Body of pancreas (tissue), 4 donors: ENCODE measurements at regions not wholly inside any gene's neighbourhood (a gene's known extent, or its start where the extent isn't known, plus 50 kb on each side); places are given as distances from the start of the nearest gene placed in this dataset.
"Not testable (repeated sequence)": the region's sequence is repeated elsewhere in the genome, so short reads cannot be mapped to it uniquely, and the experiment has no call there.

Source experiments
- ATAC-seq: fragments of 150-250 bp; one replicate; pipeline ENCODE4 v1.9.1; 2016
- DNase-seq, 4 donors: peaks; one replicate each; pipeline ENCODE4 v3.0.0-alpha.2; 2019
- H3K27ac ChIP-seq, 4 donors: fragments of 200-600 bp; sonication (generic); 1 replicate in 3 of 4; 2 replicates in 1 of 4; pipeline versions ENCODE4 v1.5.1 to v1.6.1; 2016 to 2019; ENCODE audit warnings: mild to moderate bottlenecking in 1 of 4, mixed read lengths in 1 of 4, moderate library complexity in 1 of 4
- H3K27me3 ChIP-seq, 2 donors: fragments of 200-600 bp; sonication (generic); one replicate each; pipeline ENCODE4 v1.6.0; 2016; ENCODE audit warnings: mild to moderate bottlenecking in 1 of 2
- H3K36me3 ChIP-seq, 2 donors: fragments of 200-600 bp; sonication (generic); replicated peaks in 1 of 2; 2 replicates each; pipeline ENCODE4 v1.5.1; 2016; ENCODE audit warnings: low read depth in 2 of 2; ENCODE audit not compliant: insufficient read depth in 1 of 2
- H3K4me1 ChIP-seq: fragments of 200-600 bp; sonication (generic); one replicate; pipeline ENCODE4 v1.6.0; 2016
- H3K4me3 ChIP-seq, 2 donors: fragments of 200-600 bp; sonication (generic); 1 replicate in 1 of 2; 2 replicates in 1 of 2; pipeline ENCODE4 v1.5.1; 2016 to 2019
- H3K9me3 ChIP-seq, 3 donors: fragments of 200-600 bp; sonication (generic); 1 replicate in 2 of 3; 2 replicates in 1 of 3; pipeline ENCODE4 v1.5.1; 2016
- CTCF ChIP-seq, 7 experiments: fragments of 450-650 bp in 4 of 7; fragments of 200-600 bp in 3 of 7; sonication (generic) in 3 of 7; IDR thresholded peaks; one replicate each; pipeline ENCODE4 v1.5.1; 2016 to 2019; ENCODE audit warnings: antibody characterized with exemption in 7 of 7
- POLR2A ChIP-seq, 3 donors: fragments of 450-650 bp; IDR thresholded peaks; one replicate each; pipeline ENCODE4 v1.6.1; 2016; ENCODE audit warnings: antibody characterized with exemption in 3 of 3, mild to moderate bottlenecking in 2 of 3
- WGBS, 2 donors: methylation state at CpG; one replicate each; pipeline ENCODE4 v1.1.5; 2017; 5-methylcytosine and 5-hydroxymethylcytosine counted together
- intact Hi-C: fragments of 100-400 bp; cut with DNase I; formaldehyde crosslinking; loops from one replicate; pipeline ENCODE4 v1.15.1; 2023

GRCh38 chr5:25974451-25974850 lies 1063.9 kb downstream of the CDH9 start:
- Histone ChIP-seq H3K4me1 (no peaks in the 10 kb centered on the region), H3K27ac (no peak overlapping the region), H3K4me3 (no peak overlapping the region), H3K9me3 (no peaks in the 10 kb centered on the region), H3K36me3 (no peaks in the 10 kb centered on the region), H3K27me3 (no peaks in the 10 kb centered on the region)
- WGBS, 2 donors = 60 to 73% methylated on average over 1 of the region's 1 CpG
- intact Hi-C loops = no loop called here
- no peak for DNase-seq
- TF ChIP-seq POLR2A (IDR thresholded peaks at IDR 0.05) = no peak
- TF ChIP-seq CTCF (IDR thresholded peaks at IDR 0.05) = no peak
- no peak for ATAC-seq

- WGBS, 2 donors = 48 to 63% methylated on average over 3 of the region's 3 CpGs
- TF ChIP-seq POLR2A (IDR thresholded peaks at IDR 0.05) = no peak
- TF ChIP-seq CTCF (IDR thresholded peaks at IDR 0.05) = no peak
- Histone ChIP-seq H3K4me1 (no peaks in the 10 kb centered on the region), H3K4me3 (no peak overlapping the region), H3K9me3 (no peaks in the 10 kb centered on the region), H3K27me3 (no peaks in the 10 kb centered on the region), H3K27ac (no peak overlapping the region), H3K36me3 (no peaks in the 10 kb centered on the region)
- intact Hi-C loops = no loop called here
- no peak for DNase-seq
- ATAC-seq = no peak
These were observed 1067.4 kb downstream of the CDH9 start for GRCh38 chr5:25970906-25971489.

- H3K36me3 ChIP-seq, ATAC-seq, H3K27ac ChIP-seq, H3K4me3 ChIP-seq, H3K4me1 ChIP-seq, H3K9me3 ChIP-seq, H3K27me3 ChIP-seq, intact Hi-C loops, DNase-seq: not testable (repeated sequence)
- WGBS, 2 donors = 60 to 62% methylated on average over 2 of the region's 2 CpGs
These were observed 1069.3 kb downstream of the CDH9 start for GRCh38 chr5:25969042-25969441.

- intact Hi-C loops = no loop called here
- Histone ChIP-seq H3K9me3 (no peaks in the 10 kb centered on the region), H3K36me3 (no peaks in the 10 kb centered on the region), H3K4me1 (no peaks in the 10 kb centered on the region), H3K4me3 (no peak overlapping the region), H3K27ac (no peak overlapping the region), H3K27me3 (no peaks in the 10 kb centered on the region)
- no peak for ATAC-seq
- TF ChIP-seq POLR2A (IDR thresholded peaks at IDR 0.05) (no peak), CTCF (IDR thresholded peaks at IDR 0.05) (no peak)
- DNase-seq = no peak
- WGBS, 2 donors = 74 to 76% methylated on average over 3 of the region's 3 CpGs
These were observed 1074.4 kb downstream of the CDH9 start for GRCh38 chr5:25964009-25964372.

- Histone ChIP-seq H3K9me3 (no peaks in the 10 kb centered on the region), H3K4me3 (no peak overlapping the region), H3K36me3 (no peaks in the 10 kb centered on the region), H3K4me1 (no peaks in the 10 kb centered on the region), H3K27me3 (no peaks in the 10 kb centered on the region), H3K27ac (no peak overlapping the region)
- intact Hi-C loops = no loop called here
- DNase-seq (peak in 1 of 4 donors; percentile 15), ATAC-seq (no peak)
- TF ChIP-seq CTCF (IDR thresholded peaks at IDR 0.05) = no peak
- TF ChIP-seq POLR2A (IDR thresholded peaks at IDR 0.05) = no peak
- WGBS, 2 donors = 42 to 50% methylated on average over 5 of the region's 5 CpGs
These were observed 1075.0 kb downstream of the CDH9 start for GRCh38 chr5:25963251-25964008.
